Activated naive CD8-positive, alpha-beta T cell treated with anti-CD3 and anti-CD28 coated beads for 36 hours (primary cell): ENCODE measurements at regions not wholly inside any gene's neighbourhood (a gene's known extent, or its start where the extent isn't known, plus 50 kb on each side); places are given as distances from the start of the nearest gene placed in this dataset.

Experiments
- DNase-seq: peaks from one replicate; pipeline ENCODE4 v3.0.0; 2021
- H3K27ac Mint-ChIP-seq: one replicate; pipeline ENCODE4 v1.8.0; 2022; ENCODE audit warnings: mild to moderate bottlenecking, moderate library complexity, mixed read lengths
- H3K27me3 Mint-ChIP-seq: one replicate; pipeline ENCODE4 v1.8.0; 2022; ENCODE audit warnings: mild to moderate bottlenecking, mixed read lengths
- H3K36me3 Mint-ChIP-seq: one replicate; pipeline ENCODE4 v1.8.0; 2021; ENCODE audit warnings: mild to moderate bottlenecking, mixed read lengths
- H3K4me1 Mint-ChIP-seq: one replicate; pipeline ENCODE4 v1.8.0; 2021; ENCODE audit warnings: mixed read lengths
- H3K4me3 Mint-ChIP-seq: one replicate; pipeline ENCODE4 v1.8.0; 2022; ENCODE audit warnings: mild to moderate bottlenecking, moderate library complexity, mixed read lengths
- H3K9me3 Mint-ChIP-seq: one replicate; pipeline ENCODE4 v1.8.0; 2022; ENCODE audit warnings: mixed read lengths

GRCh38 chr14:38135106-38135867 is 72.4 kb upstream of the SSTR1 start:
- H3K4me3 Mint-ChIP-seq, result no peak overlapping the region
- H3K4me1 Mint-ChIP-seq, result peaks cover 3% of the 10 kb centered on the region
- no peak overlapping the region for H3K27ac Mint-ChIP-seq
- DNase-seq, result no peak
- H3K27me3 Mint-ChIP-seq, result no peaks in the 10 kb centered on the region
- no peaks in the 10 kb centered on the region for H3K36me3 Mint-ChIP-seq
- no peaks in the 10 kb centered on the region for H3K9me3 Mint-ChIP-seq

DNA sequence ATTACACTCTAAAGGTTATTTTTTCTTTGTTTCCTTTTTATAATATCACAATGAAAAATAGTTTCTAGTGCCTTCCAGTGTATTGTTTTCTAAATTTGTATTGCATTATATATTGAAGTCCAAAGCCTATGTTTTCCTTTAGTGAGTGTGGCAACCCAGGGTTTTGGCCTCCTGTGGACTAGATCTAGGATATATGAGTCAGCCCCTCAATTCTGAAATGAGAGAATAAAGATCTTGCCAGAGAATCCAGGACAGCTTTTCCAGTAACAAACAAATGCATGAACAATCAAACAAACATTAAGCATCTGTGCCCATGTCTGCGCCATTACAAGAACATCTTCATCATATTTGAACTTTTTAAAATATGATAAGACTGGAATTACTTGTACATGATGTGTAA is 70.7 kb upstream of the SSTR1 start:
- Mint-ChIP-seq H3K27me3 (no peaks in the 10 kb centered on the region), H3K27ac (no peak overlapping the region), H3K9me3 (no peaks in the 10 kb centered on the region), H3K36me3 (no peaks in the 10 kb centered on the region), H3K4me3 (no peak overlapping the region), H3K4me1 (no peaks in the 10 kb centered on the region)
- DNase-seq, result no peak

DNA sequence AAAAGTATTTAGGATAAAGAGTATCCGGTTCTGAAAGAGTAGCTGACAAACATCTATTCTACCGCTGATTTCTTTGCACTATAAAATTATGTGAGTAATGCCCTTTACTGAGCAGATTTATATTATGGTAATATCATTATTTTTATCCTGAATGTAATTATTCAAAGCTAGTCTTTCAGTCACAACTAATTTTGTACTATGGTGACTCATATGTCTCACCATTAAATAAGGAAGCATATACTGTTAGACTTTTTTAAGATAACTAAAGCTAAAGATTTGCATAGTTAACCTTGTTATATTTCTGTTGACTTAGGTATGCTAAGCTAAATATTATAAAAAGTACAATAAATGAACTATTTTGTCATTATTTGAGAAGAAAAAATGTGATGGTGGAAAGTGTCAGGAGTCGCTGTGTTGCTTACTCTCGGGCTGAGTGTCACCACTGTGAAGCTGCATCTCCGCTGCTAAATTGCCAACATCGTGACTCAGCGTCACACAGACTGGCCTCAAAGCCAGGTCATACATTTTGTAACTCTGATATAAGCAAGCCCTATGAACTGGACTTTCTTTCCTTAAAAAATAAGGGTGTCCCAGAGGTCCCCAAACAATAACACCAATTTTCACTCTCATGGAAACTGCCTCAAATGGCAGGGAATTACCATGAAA is 69.1 kb upstream of the SSTR1 start:
- Mint-ChIP-seq H3K36me3 (no peaks in the 10 kb centered on the region), H3K9me3 (no peaks in the 10 kb centered on the region), H3K27me3 (no peaks in the 10 kb centered on the region), H3K4me1 (peaks cover 2% of the 10 kb centered on the region), H3K4me3 (no peak overlapping the region), H3K27ac (no peak overlapping the region)
- DNase-seq, result no peak

DNA sequence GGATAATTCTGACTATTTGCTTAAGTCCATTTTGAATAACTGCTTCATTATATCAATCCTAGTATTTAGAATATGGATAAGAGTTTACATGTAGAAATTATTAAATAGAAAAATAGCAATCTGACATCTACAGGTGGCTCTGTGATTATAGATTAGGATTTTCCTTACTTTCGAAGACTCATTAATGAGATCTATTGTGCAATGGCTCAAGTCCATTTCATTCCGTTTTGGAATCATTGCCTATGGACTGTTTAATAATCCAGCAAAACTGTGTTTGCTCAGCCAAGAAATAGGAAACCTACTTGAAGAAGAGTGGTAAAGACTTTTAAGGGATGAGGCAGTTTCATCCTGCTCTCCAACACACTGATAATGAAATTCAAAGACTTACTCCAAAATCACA is 67.8 kb upstream of the SSTR1 start:
- H3K9me3 Mint-ChIP-seq, result no peaks in the 10 kb centered on the region
- H3K4me1 Mint-ChIP-seq, result peaks cover 5% of the 10 kb centered on the region
- H3K27me3 Mint-ChIP-seq, result no peaks in the 10 kb centered on the region
- no peaks in the 10 kb centered on the region for H3K36me3 Mint-ChIP-seq
- DNase-seq, result no peak
- no peak overlapping the region for H3K4me3 Mint-ChIP-seq
- H3K27ac Mint-ChIP-seq, result no peak overlapping the region

DNA sequence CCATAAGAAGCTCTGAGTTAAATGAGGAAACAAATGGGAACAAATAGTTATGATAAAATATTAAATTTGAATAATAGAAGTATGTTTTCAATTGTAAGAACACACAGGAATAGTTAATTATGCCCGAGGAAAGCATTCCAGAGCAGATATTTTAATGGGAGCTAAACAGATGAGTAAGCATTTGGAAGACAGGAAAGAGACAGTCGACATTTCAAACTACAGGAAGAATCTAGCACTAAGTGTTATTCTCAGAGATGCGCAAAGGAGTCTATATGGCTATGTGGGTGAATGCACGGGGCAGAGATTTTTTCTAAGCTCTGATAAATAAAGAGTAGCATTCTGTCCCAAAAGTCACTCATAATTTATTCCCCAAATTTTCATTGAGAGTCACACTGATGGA is 64.5 kb upstream of the SSTR1 start:
- H3K27ac Mint-ChIP-seq, result no peak overlapping the region
- no peak for DNase-seq
- H3K9me3 Mint-ChIP-seq, result no peaks in the 10 kb centered on the region
- H3K36me3 Mint-ChIP-seq, result no peaks in the 10 kb centered on the region
- H3K27me3 Mint-ChIP-seq, result no peaks in the 10 kb centered on the region
- H3K4me1 Mint-ChIP-seq, result peaks cover 5% of the 10 kb centered on the region
- no peak overlapping the region for H3K4me3 Mint-ChIP-seq

DNA sequence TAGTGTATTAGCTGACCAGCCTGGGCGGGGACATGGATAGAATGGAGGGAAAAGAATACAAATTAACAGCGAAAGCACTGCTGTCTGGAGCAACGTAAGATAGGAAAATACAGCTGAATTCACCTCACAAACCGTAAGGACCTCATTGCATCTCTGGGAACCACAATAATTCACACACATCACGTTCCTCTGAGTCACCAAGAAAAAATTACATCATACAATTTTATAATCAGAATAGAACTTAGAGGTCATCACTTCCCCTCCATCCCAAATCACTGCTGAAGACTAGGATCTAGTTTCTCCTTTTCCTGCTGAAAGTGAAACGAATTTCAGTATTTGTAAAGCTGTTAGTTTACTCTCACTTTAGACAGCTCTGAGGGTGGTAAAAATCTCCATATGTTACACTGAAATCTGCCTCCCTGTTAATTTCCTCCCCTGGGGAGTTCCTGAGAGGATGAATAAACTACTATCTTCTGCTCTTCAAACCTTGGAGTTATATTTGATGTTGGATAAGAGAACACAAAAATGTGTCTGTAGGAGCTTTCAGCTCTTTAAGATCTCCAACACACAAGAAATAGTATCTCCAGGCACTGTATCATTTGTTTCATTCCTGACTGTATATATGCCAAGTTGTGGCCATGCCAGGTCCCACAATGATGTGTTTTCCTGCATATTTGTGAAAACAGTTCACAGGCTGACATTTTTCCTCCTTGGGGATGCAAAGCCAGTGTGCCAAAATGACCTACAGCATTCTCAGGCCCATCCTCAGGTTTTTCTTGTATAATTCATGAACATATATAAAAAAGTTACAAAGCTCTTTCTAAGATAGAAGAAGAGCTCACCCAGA is 63.8 kb upstream of the SSTR1 start:
- peaks cover 5% of the 10 kb centered on the region for H3K4me1 Mint-ChIP-seq
- no peak overlapping the region for H3K27ac Mint-ChIP-seq
- no peaks in the 10 kb centered on the region for H3K9me3 Mint-ChIP-seq
- no peaks in the 10 kb centered on the region for H3K27me3 Mint-ChIP-seq
- H3K36me3 Mint-ChIP-seq, result no peaks in the 10 kb centered on the region
- H3K4me3 Mint-ChIP-seq, result no peak overlapping the region
- DNase-seq, result no peak

- peaks cover 5% of the 10 kb centered on the region for H3K4me1 Mint-ChIP-seq
- no peak overlapping the region for H3K27ac Mint-ChIP-seq
- no peaks in the 10 kb centered on the region for H3K27me3 Mint-ChIP-seq
- no peaks in the 10 kb centered on the region for H3K9me3 Mint-ChIP-seq
- no peak overlapping the region for H3K4me3 Mint-ChIP-seq
- no peak for DNase-seq
- H3K36me3 Mint-ChIP-seq, result no peaks in the 10 kb centered on the region
Observed at GRCh38 chr14:38145142-38145541, 62.6 kb upstream of the SSTR1 start.

DNA sequence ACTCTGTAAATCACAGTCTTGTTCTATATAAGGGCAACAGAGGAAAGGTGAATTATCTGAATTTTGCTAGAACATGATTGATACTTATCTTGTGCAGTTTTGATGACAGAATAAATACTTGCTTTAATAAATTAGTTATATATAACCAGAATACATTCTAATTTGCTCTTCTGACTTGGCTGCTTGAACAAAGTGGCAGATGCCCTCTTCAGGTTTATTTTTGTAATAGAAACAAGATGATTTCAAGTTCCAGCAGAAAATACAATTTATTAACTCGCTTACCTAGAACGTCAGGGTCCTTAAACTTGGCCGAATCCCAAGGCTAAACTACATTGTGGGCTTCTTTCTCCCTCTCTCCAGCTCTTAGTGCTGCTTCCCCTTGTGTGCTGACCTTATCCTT is 57.6 kb upstream of the SSTR1 start:
- H3K27me3 Mint-ChIP-seq, result no peaks in the 10 kb centered on the region
- H3K27ac Mint-ChIP-seq, result no peak overlapping the region
- no peaks in the 10 kb centered on the region for H3K9me3 Mint-ChIP-seq
- no peak for DNase-seq
- no peaks in the 10 kb centered on the region for H3K4me1 Mint-ChIP-seq
- no peaks in the 10 kb centered on the region for H3K36me3 Mint-ChIP-seq
- no peak overlapping the region for H3K4me3 Mint-ChIP-seq
